ENCODE measurements at regions not wholly inside any gene's neighbourhood (a gene's known extent, or its start where the extent isn't known, plus 50 kb on each side); places are given as distances from the start of the nearest gene placed in this dataset.

DNA sequence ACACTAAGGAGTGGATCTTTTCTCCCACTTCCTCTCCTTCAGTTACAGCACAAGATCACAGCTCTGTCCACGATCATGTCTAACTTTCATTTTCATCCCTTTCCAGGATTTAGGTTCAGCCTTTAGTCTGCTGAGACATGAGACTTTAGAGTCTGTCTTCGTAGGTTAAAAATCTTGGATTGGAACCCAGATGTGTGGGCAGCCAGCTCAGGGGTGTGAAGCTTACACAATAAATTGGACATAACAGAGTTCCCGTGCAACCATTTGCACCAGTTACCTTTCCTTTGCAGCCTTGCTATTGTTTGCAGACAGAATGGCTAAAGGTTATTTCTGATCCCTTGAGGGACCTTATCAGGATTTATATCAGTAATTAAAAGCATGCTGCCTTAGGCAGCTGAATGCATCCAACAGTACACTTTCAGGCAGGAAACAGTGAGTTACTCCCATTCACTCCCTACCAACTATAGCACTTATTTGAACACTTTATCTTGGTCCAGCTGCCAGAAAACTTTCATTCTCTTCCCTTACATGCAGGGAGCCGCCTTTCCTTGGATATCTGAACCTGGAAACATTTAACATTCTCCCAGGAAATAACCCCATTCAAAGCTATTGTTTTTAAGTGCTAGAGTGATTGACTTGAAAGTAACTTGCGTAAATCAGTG is 87.3 kb downstream of the TMEM100 start:
- H3K4me3 ChIP-seq (ENCODE audit: low read depth, low read length) = no peak overlapping the region
- no peak overlapping the region for H4K8ac ChIP-seq (ENCODE audit: low read depth, low read length)
- H2AK5ac ChIP-seq (ENCODE audit: low read length) = no peak overlapping the region
- no peaks in the 10 kb centered on the region for H3K79me2 ChIP-seq (ENCODE audit: control insufficient read depth, insufficient read depth, low read length, poor library complexity)
- H3K27me3 ChIP-seq (ENCODE audit: insufficient read depth, low read length) = no peaks in the 10 kb centered on the region
- H3K79me1 ChIP-seq (ENCODE audit: low read length) = no peaks in the 10 kb centered on the region
- H3K4me2 ChIP-seq (ENCODE audit: low read length) = no peak overlapping the region
- no peaks in the 10 kb centered on the region for H3K9me3 ChIP-seq (ENCODE audit: insufficient read depth, low read depth, low read length)
- H2BK5ac ChIP-seq (ENCODE audit: low read depth, low read length, poor library complexity) = no peak overlapping the region
- H2BK12ac ChIP-seq (ENCODE audit: low read length) = no peak overlapping the region
- peaks cover 4 to 6% of the 10 kb centered on the region in 2 experiments for H3K4me1 ChIP-seq (ENCODE audit: control insufficient read depth in 1 of 2, insufficient read depth in 2 of 2, low read length in 2 of 2)
- H3K9ac ChIP-seq (ENCODE audit: low read length) = no peak overlapping the region
- no peak overlapping the region for H3K18ac ChIP-seq (ENCODE audit: low read length)
- H3K36me3 ChIP-seq (ENCODE audit: control insufficient read depth in 1 of 2, insufficient read depth in 2 of 2, low read length in 2 of 2) = no peaks in the 10 kb centered on the region
- WGBS (ENCODE audit: extremely low coverage, insufficient coverage, insufficient read length) = no CpG with 5 or more reads among the region's 5 CpGs
- H4K91ac ChIP-seq (ENCODE audit: low read depth, low read length) = no peak overlapping the region
- H3K27ac ChIP-seq (ENCODE audit: low read depth, low read length) = no peak overlapping the region
- DNase-seq = no peak
- no peak overlapping the region for H3K4ac ChIP-seq (ENCODE audit: low read depth, low read length)
- H2BK120ac ChIP-seq (ENCODE audit: insufficient read depth, low read length, poor library complexity) = no peak overlapping the region
- no peak overlapping the region for H3K23ac ChIP-seq (ENCODE audit: low read length)
- H3K14ac ChIP-seq (ENCODE audit: low read length) = no peak overlapping the region
- no peak overlapping the region for H2AFZ ChIP-seq (ENCODE audit: insufficient read depth, low read length, poor library complexity)
- H4K12ac ChIP-seq (ENCODE audit: low read depth, low read length) = no peak overlapping the region

GRCh38 chr17:55634702-55635101 is 88.0 kb downstream of the TMEM100 start:
- no peak overlapping the region for H3K4ac ChIP-seq (ENCODE audit: low read depth, low read length)
- no peak for DNase-seq
- H3K4me1 ChIP-seq (ENCODE audit: control insufficient read depth in 1 of 2, insufficient read depth in 2 of 2, low read length in 2 of 2) = peaks cover 4 to 6% of the 10 kb centered on the region in 2 experiments
- no CpG with 5 or more reads among the region's 3 CpGs for WGBS (ENCODE audit: extremely low coverage, insufficient coverage, insufficient read length)
- no peak overlapping the region for H3K4me3 ChIP-seq (ENCODE audit: low read depth, low read length)
- H3K9ac ChIP-seq (ENCODE audit: low read length) = no peak overlapping the region
- no peak overlapping the region for H2BK5ac ChIP-seq (ENCODE audit: low read depth, low read length, poor library complexity)
- no peak overlapping the region for H2AFZ ChIP-seq (ENCODE audit: insufficient read depth, low read length, poor library complexity)
- no peaks in the 10 kb centered on the region for H3K36me3 ChIP-seq (ENCODE audit: control insufficient read depth in 1 of 2, insufficient read depth in 2 of 2, low read length in 2 of 2)
- H3K23ac ChIP-seq (ENCODE audit: low read length) = no peak overlapping the region
- H2AK5ac ChIP-seq (ENCODE audit: low read length) = no peak overlapping the region
- no peak overlapping the region for H3K14ac ChIP-seq (ENCODE audit: low read length)
- no peak overlapping the region for H4K8ac ChIP-seq (ENCODE audit: low read depth, low read length)
- no peaks in the 10 kb centered on the region for H3K79me1 ChIP-seq (ENCODE audit: low read length)
- no peak overlapping the region for H3K4me2 ChIP-seq (ENCODE audit: low read length)
- H4K91ac ChIP-seq (ENCODE audit: low read depth, low read length) = no peak overlapping the region
- no peak overlapping the region for H2BK120ac ChIP-seq (ENCODE audit: insufficient read depth, low read length, poor library complexity)
- no peak overlapping the region for H3K27ac ChIP-seq (ENCODE audit: low read depth, low read length)
- no peak overlapping the region for H2BK12ac ChIP-seq (ENCODE audit: low read length)
- H3K18ac ChIP-seq (ENCODE audit: low read length) = no peak overlapping the region
- no peaks in the 10 kb centered on the region for H3K9me3 ChIP-seq (ENCODE audit: insufficient read depth, low read depth, low read length)
- no peaks in the 10 kb centered on the region for H3K79me2 ChIP-seq (ENCODE audit: control insufficient read depth, insufficient read depth, low read length, poor library complexity)
- H4K12ac ChIP-seq (ENCODE audit: low read depth, low read length) = no peak overlapping the region
- H3K27me3 ChIP-seq (ENCODE audit: insufficient read depth, low read length) = no peaks in the 10 kb centered on the region

GRCh38 chr17:55632893-55633292 is 89.8 kb downstream of the TMEM100 start:
- Histone ChIP-seq H3K9ac (ENCODE audit: low read length) (no peak overlapping the region), H3K27ac (ENCODE audit: low read depth, low read length) (no peak overlapping the region), H2AFZ (ENCODE audit: insufficient read depth, low read length, poor library complexity) (no peak overlapping the region), H3K23ac (ENCODE audit: low read length) (no peak overlapping the region), H2BK12ac (ENCODE audit: low read length) (no peak overlapping the region), H3K18ac (ENCODE audit: low read length) (no peak overlapping the region), H3K4me1 (ENCODE audit: control insufficient read depth in 1 of 2, insufficient read depth in 2 of 2, low read length in 2 of 2) (peaks cover 4 to 6% of the 10 kb centered on the region in 2 experiments), H2BK5ac (ENCODE audit: low read depth, low read length, poor library complexity) (no peak overlapping the region), H3K27me3 (ENCODE audit: insufficient read depth, low read length) (no peaks in the 10 kb centered on the region), H3K14ac (ENCODE audit: low read length) (no peak overlapping the region), H3K9me3 (ENCODE audit: insufficient read depth, low read depth, low read length) (no peaks in the 10 kb centered on the region), H3K79me1 (ENCODE audit: low read length) (no peaks in the 10 kb centered on the region), H3K79me2 (ENCODE audit: control insufficient read depth, insufficient read depth, low read length, poor library complexity) (no peaks in the 10 kb centered on the region), H4K8ac (ENCODE audit: low read depth, low read length) (no peak overlapping the region), H3K4me2 (ENCODE audit: low read length) (no peak overlapping the region), H2AK5ac (ENCODE audit: low read length) (no peak overlapping the region), H3K4ac (ENCODE audit: low read depth, low read length) (no peak overlapping the region), H3K36me3 (ENCODE audit: control insufficient read depth in 1 of 2, insufficient read depth in 2 of 2, low read length in 2 of 2) (no peaks in the 10 kb centered on the region), H2BK120ac (ENCODE audit: insufficient read depth, low read length, poor library complexity) (no peak overlapping the region), H4K91ac (ENCODE audit: low read depth, low read length) (no peak overlapping the region), H4K12ac (ENCODE audit: low read depth, low read length) (no peak overlapping the region), H3K4me3 (ENCODE audit: low read depth, low read length) (no peak overlapping the region)
- WGBS (ENCODE audit: extremely low coverage, insufficient coverage, insufficient read length) = no CpG with 5 or more reads among the region's 2 CpGs
- no peak for DNase-seq

GRCh38 chr17:55632236-55632635 is 90.4 kb downstream of the TMEM100 start:
- no peak overlapping the region for H4K91ac ChIP-seq (ENCODE audit: low read depth, low read length)
- no peaks in the 10 kb centered on the region for H3K9me3 ChIP-seq (ENCODE audit: insufficient read depth, low read depth, low read length)
- no peak overlapping the region for H2BK5ac ChIP-seq (ENCODE audit: low read depth, low read length, poor library complexity)
- H3K14ac ChIP-seq (ENCODE audit: low read length) = no peak overlapping the region
- H3K4me3 ChIP-seq (ENCODE audit: low read depth, low read length) = no peak overlapping the region
- H3K79me1 ChIP-seq (ENCODE audit: low read length) = no peaks in the 10 kb centered on the region
- H2AK5ac ChIP-seq (ENCODE audit: low read length) = no peak overlapping the region
- no peak overlapping the region for H4K8ac ChIP-seq (ENCODE audit: low read depth, low read length)
- no peak overlapping the region for H3K27ac ChIP-seq (ENCODE audit: low read depth, low read length)
- WGBS (ENCODE audit: extremely low coverage, insufficient coverage, insufficient read length) = no CpG with 5 or more reads among the region's 2 CpGs
- no peak overlapping the region for H2AFZ ChIP-seq (ENCODE audit: insufficient read depth, low read length, poor library complexity)
- H3K4me2 ChIP-seq (ENCODE audit: low read length) = no peak overlapping the region
- no peak overlapping the region for H3K4ac ChIP-seq (ENCODE audit: low read depth, low read length)
- H4K12ac ChIP-seq (ENCODE audit: low read depth, low read length) = no peak overlapping the region
- no peak overlapping the region for H2BK120ac ChIP-seq (ENCODE audit: insufficient read depth, low read length, poor library complexity)
- no peak overlapping the region for H3K9ac ChIP-seq (ENCODE audit: low read length)
- no peaks in the 10 kb centered on the region for H3K79me2 ChIP-seq (ENCODE audit: control insufficient read depth, insufficient read depth, low read length, poor library complexity)
- no peaks in the 10 kb centered on the region for H3K27me3 ChIP-seq (ENCODE audit: insufficient read depth, low read length)
- H3K23ac ChIP-seq (ENCODE audit: low read length) = no peak overlapping the region
- H3K36me3 ChIP-seq (ENCODE audit: control insufficient read depth in 1 of 2, insufficient read depth in 2 of 2, low read length in 2 of 2) = no peaks in the 10 kb centered on the region
- no peak overlapping the region for H2BK12ac ChIP-seq (ENCODE audit: low read length)
- no peak for DNase-seq
- H3K18ac ChIP-seq (ENCODE audit: low read length) = no peak overlapping the region
- peaks cover 4 to 6% of the 10 kb centered on the region in 2 experiments for H3K4me1 ChIP-seq (ENCODE audit: control insufficient read depth in 1 of 2, insufficient read depth in 2 of 2, low read length in 2 of 2)
